ENCODE measurements at regions not wholly inside any gene's neighbourhood (a gene's known extent, or its start where the extent isn't known, plus 50 kb on each side); places are given as distances from the start of the nearest gene placed in this dataset.

DNA sequence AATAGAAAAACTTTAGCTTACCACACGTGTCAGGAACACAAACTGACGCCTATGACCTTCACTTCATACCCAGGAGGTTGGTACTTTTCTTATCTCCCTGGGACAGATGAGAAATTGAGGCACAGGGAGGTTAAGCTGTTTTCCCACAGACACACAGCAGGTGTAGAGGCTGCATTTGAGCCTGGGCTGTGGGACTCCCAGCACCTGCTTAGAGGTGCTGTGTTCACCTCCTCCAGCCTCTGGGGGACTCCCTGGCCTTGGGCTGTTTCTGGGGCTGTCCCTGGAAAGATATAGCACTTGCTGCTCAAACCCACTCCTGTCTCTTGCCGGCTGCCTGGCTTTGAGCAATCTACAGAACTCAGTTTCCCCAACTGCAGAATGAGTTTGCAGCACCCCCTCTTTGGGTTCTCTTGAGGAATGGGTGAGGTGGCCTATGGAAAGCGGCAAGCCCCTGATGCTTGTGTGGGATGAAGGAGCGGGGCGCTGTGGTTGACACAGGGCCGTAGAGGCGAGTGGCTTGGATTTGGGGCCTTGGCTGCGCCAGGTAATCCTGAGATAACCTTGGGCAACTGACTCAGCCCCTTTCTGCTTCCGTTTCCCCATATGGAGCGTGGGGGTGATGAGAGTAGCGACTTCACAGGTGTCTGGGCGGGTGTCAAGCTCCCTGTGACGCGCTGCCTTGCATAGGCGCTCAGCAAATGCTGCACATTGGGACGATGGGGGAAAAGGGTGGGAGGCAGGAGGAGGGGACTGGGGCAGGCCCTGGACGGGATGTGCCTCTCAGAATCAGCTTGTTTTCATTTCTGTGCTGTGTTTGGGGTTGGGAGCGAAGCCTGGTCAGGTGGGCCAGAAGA, 104.5 kb upstream of the CIBAR2 start:
- H3K79me2 ChIP-seq (ENCODE audit: low read depth): no peaks in the 10 kb centered on the region
- H2AFZ ChIP-seq: no peak overlapping the region
- POLR2A ChIA-PET (ENCODE audit: unreplicated experiment): no interaction called here
- no peaks in the 10 kb centered on the region for H3K27me3 ChIP-seq (ENCODE audit: insufficient read depth, low read depth)
- H3K9me3 ChIP-seq (ENCODE audit: insufficient read depth, low read depth): no peaks in the 10 kb centered on the region
- no peaks in the 10 kb centered on the region for H3F3A ChIP-seq (ENCODE audit: insufficient read depth, low read depth)
- H3K36me3 ChIP-seq (ENCODE audit: low read depth): no peaks in the 10 kb centered on the region
- H3K4me1 ChIP-seq (replicated peaks; ENCODE audit: insufficient read depth): no peaks in the 10 kb centered on the region
- no peaks in the 10 kb centered on the region for H4K20me1 ChIP-seq (ENCODE audit: insufficient read depth)
- no peaks in the 10 kb centered on the region for H3K9me2 ChIP-seq (ENCODE audit: insufficient read depth)
- intact Hi-C loops (cut with micrococcal nuclease; ENCODE audit: unreplicated experiment): no loop called here
- BruUV-seq (replicated peaks): no TSS peak
- TF ChIP-seq, protein P1, sequence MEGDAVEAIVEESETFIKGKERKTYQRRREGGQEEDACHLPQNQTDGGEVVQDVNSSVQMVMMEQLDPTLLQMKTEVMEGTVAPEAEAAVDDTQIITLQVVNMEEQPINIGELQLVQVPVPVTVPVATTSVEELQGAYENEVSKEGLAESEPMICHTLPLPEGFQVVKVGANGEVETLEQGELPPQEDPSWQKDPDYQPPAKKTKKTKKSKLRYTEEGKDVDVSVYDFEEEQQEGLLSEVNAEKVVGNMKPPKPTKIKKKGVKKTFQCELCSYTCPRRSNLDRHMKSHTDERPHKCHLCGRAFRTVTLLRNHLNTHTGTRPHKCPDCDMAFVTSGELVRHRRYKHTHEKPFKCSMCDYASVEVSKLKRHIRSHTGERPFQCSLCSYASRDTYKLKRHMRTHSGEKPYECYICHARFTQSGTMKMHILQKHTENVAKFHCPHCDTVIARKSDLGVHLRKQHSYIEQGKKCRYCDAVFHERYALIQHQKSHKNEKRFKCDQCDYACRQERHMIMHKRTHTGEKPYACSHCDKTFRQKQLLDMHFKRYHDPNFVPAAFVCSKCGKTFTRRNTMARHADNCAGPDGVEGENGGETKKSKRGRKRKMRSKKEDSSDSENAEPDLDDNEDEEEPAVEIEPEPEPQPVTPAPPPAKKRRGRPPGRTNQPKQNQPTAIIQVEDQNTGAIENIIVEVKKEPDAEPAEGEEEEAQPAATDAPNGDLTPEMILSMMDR (conservative IDR thresholded peaks at IDR 0.05): no peak
- TF ChIP-seq EZH2 (IDR thresholded peaks at IDR 0.05; ENCODE audit: low read depth): no peak
- CTCF ChIA-PET: no interaction called here
- no peak overlapping the region for H3K27ac ChIP-seq
- H3K4me3 ChIP-seq: no peak overlapping the region
- DNase-seq: no peak
- H3K4me2 ChIP-seq: no peak overlapping the region

DNA sequence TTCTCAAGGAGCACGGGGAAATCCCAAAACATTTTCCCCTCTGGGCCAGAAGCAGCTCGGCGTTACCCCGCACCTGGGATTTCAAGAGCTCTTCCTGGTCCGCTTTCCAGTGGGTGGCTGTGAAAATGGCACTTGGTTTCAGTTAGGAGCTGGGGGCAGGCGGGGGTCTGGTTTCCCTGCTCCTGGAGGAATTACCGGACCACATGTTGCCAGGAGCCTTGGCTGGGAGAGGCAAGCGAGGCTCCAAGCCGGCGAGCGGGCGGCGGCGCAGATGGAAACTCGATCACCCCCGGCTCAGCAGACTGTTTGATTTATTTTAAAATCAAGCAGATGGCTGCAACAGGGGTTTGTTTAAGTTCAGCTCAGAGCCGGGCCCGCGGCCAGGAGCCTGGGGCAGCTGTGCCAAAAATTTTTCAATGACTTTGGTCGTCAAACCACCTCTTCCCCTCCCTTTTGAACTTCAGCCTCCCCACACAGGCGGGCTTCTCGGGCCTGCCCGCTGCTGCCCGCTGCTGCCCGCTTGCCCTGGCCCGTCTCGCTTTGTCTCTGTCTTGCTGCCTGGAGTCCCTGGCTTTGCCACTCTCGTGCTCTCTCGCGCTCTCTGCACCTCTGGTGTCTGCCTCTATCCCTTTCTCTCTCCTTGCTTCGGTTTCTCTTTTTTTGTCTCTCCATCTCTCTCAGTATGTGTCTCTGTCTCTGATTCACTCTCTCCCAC, 108.0 kb upstream of the CIBAR2 start:
- no peaks in the 10 kb centered on the region for H3K79me2 ChIP-seq (ENCODE audit: low read depth)
- H3K4me2 ChIP-seq: no peak overlapping the region
- H3K27me3 ChIP-seq (ENCODE audit: insufficient read depth, low read depth): no peaks in the 10 kb centered on the region
- H3K9me3 ChIP-seq (ENCODE audit: insufficient read depth, low read depth): no peaks in the 10 kb centered on the region
- H3K27ac ChIP-seq: no peak overlapping the region
- no peaks in the 10 kb centered on the region for H3K36me3 ChIP-seq (ENCODE audit: low read depth)
- no peaks in the 10 kb centered on the region for H4K20me1 ChIP-seq (ENCODE audit: insufficient read depth)
- no peak for TF ChIP-seq EZH2 (IDR thresholded peaks at IDR 0.05; ENCODE audit: low read depth)
- TF ChIP-seq, protein P1 (conservative IDR thresholded peaks at IDR 0.05): no peak
- H3F3A ChIP-seq (ENCODE audit: insufficient read depth, low read depth): no peaks in the 10 kb centered on the region
- no peak for DNase-seq
- no TSS peak for BruUV-seq (replicated peaks)
- ChIA-PET POLR2A (ENCODE audit: unreplicated experiment) (no interaction called here), CTCF (interaction anchor here (0.6 kb wide), 1 partner anchor 200 kb away, joined by 3 read pairs; no protein-coding TSS in a partner anchor)
- H3K9me2 ChIP-seq (ENCODE audit: insufficient read depth): no peaks in the 10 kb centered on the region
- no peak overlapping the region for H2AFZ ChIP-seq
- no peaks in the 10 kb centered on the region for H3K4me1 ChIP-seq (replicated peaks; ENCODE audit: insufficient read depth)
- intact Hi-C loops (cut with micrococcal nuclease; ENCODE audit: unreplicated experiment): no loop called here
- no peak overlapping the region for H3K4me3 ChIP-seq

DNA sequence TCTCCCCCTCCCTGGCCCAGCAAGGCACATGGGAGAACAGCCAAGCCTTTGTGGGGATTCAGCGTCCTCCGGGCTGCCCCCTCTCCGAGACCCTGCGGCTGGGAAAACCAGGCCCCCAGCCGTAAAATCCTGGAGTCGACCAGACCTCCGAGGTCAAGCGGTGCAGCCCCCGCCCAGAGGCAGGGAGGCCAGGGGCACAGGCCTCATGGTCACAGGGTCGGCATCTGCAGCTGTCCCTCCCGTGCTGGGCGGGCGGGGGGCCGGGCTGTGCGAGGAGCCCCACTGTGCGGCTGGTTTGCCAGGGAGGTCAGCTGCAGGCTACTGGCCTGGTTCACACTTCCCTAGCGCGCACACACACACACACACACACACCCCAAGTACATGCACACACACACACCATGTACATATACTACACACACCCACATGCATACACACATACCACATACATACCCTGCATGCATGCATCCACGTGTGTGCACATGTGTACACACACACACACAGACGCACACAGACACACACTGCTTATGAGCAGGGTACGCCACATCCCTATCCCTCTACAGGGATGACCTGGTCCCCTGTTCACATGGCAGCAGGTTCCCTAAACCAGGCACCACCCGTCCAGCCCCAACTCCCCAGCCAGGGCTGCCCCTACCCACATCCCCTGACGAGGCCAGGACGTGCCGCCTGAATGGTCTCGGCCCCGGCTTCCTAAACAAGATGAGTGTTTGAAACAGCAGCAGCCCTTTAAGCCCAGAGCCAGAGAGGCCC, 108.9 kb upstream of the CIBAR2 start:
- H4K20me1 ChIP-seq (ENCODE audit: insufficient read depth): no peaks in the 10 kb centered on the region
- no peak overlapping the region for H2AFZ ChIP-seq
- no peaks in the 10 kb centered on the region for H3K27me3 ChIP-seq (ENCODE audit: insufficient read depth, low read depth)
- H3F3A ChIP-seq (ENCODE audit: insufficient read depth, low read depth): no peaks in the 10 kb centered on the region
- no TSS peak for BruUV-seq (replicated peaks)
- no peaks in the 10 kb centered on the region for H3K4me1 ChIP-seq (replicated peaks; ENCODE audit: insufficient read depth)
- no peaks in the 10 kb centered on the region for H3K9me2 ChIP-seq (ENCODE audit: insufficient read depth)
- H3K4me2 ChIP-seq: no peak overlapping the region
- ChIA-PET POLR2A (ENCODE audit: unreplicated experiment) (no interaction called here), CTCF (interaction anchor here (0.6 kb wide), 1 partner anchor 10 kb away, joined by 3 read pairs; no protein-coding TSS in a partner anchor)
- no peak overlapping the region for H3K27ac ChIP-seq
- H3K79me2 ChIP-seq (ENCODE audit: low read depth): no peaks in the 10 kb centered on the region
- no peaks in the 10 kb centered on the region for H3K9me3 ChIP-seq (ENCODE audit: insufficient read depth, low read depth)
- TF ChIP-seq EZH2 (IDR thresholded peaks at IDR 0.05; ENCODE audit: low read depth): no peak
- TF ChIP-seq, protein P1 (conservative IDR thresholded peaks at IDR 0.05): no peak
- DNase-seq: no peak
- no peak overlapping the region for H3K4me3 ChIP-seq
- H3K36me3 ChIP-seq (ENCODE audit: low read depth): no peaks in the 10 kb centered on the region
- intact Hi-C loops (cut with micrococcal nuclease; ENCODE audit: unreplicated experiment): no loop called here

Data from PC-9 (cell line).